ENCODE measurements at regions not wholly inside any gene's neighbourhood (a gene's known extent, or its start where the extent isn't known, plus 50 kb on each side); places are given as distances from the start of the nearest gene placed in this dataset.

DNA sequence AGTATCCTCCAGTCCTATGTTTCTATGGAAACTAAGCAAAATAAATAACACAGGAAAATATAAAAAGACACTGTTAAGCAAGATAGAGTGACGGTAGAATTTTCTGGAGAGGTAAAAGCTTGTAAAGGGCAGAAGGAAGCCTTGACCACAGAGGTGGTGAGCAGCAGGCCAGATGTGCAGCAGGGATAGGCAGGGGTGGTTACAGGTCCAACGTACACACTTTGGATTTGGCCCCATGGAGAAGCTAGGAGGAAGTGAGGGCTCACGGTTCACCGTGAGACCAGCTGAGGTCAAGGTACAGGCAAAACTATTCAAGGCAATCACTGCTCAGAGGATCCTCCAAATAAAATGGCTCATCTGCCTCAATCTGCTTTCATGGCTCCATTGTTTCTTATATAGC lies 242.8 kb downstream of the B3GLCT start:
- no peak for DNase-seq

- no peak for DNase-seq
Measured at GRCh38 chr13:31444266-31444856, 244.6 kb downstream of the B3GLCT start.

GRCh38 chr13:31452525-31452924 lies 252.8 kb downstream of the B3GLCT start:
- no peak for DNase-seq

- DNase-seq: no peak
Measured at GRCh38 chr13:31455581-31455980, 255.8 kb downstream of the B3GLCT start.

- no peak for DNase-seq
Measured at GRCh38 chr13:31456056-31456455, 256.3 kb downstream of the B3GLCT start.

GRCh38 chr13:31460061-31460460 lies 260.3 kb downstream of the B3GLCT start:
- no peak for DNase-seq

GRCh38 chr13:31461923-31462322 lies 262.1 kb downstream of the B3GLCT start:
- DNase-seq: no peak

DNA sequence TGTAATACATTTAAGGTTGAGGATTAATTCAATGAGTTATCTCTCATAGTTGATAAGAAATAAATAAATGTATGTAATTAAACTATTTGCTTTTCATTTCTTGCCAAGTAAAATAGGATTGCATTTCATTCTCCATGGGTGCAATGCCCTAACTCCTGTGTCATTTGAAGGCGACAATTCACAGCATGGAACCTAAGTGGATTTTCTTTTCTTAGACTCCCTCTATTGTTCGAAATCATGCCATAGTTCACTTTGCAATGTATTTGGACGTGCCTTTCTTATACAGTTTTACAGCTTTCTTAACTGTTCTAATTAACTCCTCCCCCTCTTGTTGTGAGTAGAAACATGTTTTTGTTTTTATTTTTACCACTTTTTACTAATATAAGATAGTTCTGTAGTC lies 263.0 kb downstream of the B3GLCT start:
- DNase-seq: no peak

GRCh38 chr13:31468114-31468902 lies 268.5 kb downstream of the B3GLCT start:
- DNase-seq: no peak

GRCh38 chr13:31469377-31469776 lies 269.6 kb downstream of the B3GLCT start:
- DNase-seq: no peak

GRCh38 chr13:31476266-31476665 lies 263.1 kb upstream of the RXFP2 start:
- no peak for DNase-seq

GRCh38 chr13:31476753-31477152 lies 262.6 kb upstream of the RXFP2 start:
- no peak for DNase-seq

DNA sequence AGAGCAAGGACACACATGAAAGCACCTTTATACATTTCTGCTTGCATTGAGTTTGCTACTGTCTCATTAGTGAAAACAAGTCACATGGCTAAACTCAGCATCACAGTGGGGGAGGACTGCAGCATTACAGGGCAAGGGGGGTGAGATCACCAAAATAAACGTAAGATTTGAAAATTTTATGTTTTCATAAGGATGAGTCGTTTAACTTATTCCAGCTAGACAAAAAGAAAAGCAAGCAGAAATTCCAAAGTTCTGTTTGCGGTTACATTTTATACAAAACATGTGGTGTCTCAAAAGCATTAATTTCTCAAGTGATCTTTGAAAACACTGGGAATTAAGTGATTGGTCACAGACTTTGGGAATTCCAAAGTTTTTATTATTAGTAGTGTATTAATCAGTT lies 261.4 kb upstream of the RXFP2 start:
- no peak for DNase-seq

GRCh38 chr13:31485183-31485582 lies 254.1 kb upstream of the RXFP2 start:
- no peak for DNase-seq

- no peak for DNase-seq
Measured at GRCh38 chr13:31485651-31486051, 253.7 kb upstream of the RXFP2 start.

GRCh38 chr13:31495336-31495735 lies 244.0 kb upstream of the RXFP2 start:
- DNase-seq: no peak

DNA sequence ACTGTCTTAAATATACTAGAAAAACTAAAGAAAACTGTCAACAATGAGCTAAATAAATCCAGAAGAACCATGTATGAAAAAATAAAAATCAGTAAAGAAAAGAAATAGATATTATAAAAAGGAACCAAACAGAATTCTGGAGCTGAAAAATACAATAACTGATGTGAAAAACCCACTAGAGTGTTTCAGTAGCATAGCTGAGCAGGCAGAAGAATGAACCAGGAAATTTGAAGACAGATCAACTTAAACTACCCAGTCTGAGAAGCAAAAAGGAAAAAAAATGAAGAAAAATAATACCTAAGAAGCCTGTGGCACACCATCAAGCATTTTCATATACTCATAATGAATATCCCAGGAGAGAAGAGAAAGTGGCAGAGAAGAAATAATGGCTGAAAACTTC lies 240.1 kb upstream of the RXFP2 start:
- no peak for DNase-seq

GRCh38 chr13:31503626-31504025 lies 235.7 kb upstream of the RXFP2 start:
- DNase-seq: no peak

GRCh38 chr13:31504918-31505317 lies 234.4 kb upstream of the RXFP2 start:
- DNase-seq: no peak

DNA sequence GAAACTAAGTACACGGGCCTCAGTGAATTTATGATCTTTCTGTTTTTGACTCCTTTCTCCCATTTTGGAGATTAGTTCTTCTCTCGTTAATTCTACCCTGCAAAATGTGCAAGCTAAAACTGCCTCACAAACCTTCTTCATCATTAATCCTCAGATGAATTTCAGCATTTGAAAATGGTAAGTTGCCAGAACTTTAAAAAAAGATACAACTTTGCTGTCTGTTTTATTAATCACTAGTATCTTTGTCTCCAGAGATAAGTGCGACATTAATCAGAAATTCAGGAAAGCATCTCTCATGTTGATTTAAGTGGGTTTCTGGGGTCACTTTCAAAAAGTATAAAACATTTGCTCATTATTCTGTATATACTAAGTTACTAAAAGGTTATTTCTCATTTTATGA lies 227.0 kb upstream of the RXFP2 start:
- no peak for DNase-seq

DNA sequence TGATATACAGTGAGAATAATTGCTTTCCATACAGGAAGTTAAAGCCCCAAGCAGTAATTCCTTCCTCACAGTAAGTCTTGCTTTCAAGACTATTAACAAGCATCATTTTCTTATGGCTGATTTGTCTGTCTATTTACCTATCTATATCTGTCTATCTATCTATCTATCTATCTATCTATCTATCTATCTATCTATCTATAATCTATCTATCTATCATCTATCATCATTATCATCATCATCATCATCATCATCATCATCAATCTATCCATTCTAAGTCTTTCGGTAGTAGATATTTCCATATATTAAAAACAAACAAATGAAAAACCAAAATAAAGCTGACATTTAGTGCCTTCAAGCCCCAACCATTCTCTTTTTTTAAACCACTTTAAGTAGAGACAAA lies 224.4 kb upstream of the RXFP2 start:
- no peak for DNase-seq

DNA sequence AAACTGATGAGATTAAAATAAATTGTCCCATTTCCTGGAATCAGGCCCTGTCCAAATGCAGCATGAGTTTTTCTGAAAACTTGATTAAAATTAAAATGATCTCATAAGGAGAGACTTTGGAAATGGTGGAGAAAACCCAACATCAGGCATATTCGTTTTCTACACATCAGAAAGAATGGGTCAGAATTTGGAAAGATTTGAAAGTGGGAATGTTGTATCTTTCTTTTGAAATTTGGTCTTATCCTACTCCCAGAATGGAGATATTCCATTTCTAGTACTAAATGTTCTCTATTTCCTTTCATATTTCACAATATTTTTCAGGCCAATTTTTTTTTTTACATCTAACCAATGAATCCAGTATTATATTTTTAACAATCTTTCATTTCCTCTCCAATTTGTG lies 223.9 kb upstream of the RXFP2 start:
- DNase-seq: no peak

DNA sequence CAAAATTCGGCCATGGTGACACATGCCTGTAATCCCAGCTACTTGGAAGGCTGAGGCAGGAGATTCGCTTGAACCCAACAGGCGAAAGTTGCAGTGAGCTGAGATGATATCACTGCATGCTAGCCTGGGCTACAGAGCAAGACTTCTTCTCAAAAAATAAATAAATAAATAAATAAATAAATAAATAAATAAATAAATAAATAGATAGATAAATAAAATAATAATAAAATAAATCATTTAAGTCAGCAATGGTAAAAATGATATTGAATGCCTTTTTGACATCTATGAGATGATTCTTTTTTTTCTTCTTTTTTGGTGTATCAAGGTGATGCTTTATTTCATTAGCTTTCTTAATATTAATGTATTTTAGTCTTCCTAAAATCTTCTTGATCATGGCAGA lies 221.7 kb upstream of the RXFP2 start:
- DNase-seq: no peak

DNA sequence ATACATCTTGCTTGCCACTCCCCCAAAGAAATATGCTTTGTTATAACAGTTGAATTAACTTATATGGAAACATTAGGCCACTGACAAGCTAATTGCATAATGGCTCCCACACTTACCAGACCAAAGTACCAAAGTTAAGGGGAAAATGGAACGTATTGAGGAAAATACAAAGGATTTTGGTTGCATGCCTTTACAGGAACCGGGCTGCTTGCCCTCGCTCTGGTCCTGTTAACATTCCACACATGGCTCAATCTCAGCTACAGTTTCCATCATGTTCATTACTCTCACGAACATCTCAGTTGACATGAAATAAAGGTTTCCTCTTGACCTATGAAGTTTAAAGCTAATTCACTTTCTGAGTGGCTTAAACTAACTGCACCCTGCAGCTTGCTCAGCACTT lies 220.7 kb upstream of the RXFP2 start:
- DNase-seq: no peak

DNA sequence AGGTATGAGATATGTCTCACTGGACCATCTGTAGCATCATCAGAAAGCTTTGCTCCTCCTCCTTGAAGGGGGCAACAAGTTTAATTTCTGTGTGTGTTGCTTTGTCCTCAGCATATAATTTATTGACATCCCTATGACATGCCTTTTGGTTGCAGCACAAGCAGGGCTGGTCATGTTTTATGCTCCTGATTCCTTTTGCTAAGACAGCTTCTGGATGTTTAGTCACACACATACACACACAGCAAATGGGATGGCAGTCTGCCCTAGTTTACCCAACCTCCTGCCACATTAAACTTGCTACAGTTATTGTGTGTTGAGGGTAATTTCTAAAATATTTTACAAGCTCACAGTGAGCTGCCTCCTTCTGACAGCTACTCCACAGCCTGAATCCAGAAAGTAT lies 217.9 kb upstream of the RXFP2 start:
- no peak for DNase-seq
